ENCODE measurements at regions not wholly inside any gene's neighbourhood (a gene's known extent, or its start where the extent isn't known, plus 50 kb on each side); places are given as distances from the start of the nearest gene placed in this dataset.
"Not testable (repeated sequence)": the region's sequence is repeated elsewhere in the genome, so short reads cannot be mapped to it uniquely, and the experiment has no call there.

- H3K4me3 ChIP-seq (ENCODE audit: low read depth, low read length): no peak overlapping the region
- no peak for TF ChIP-seq CTCF (IDR thresholded peaks at IDR 0.05; ENCODE audit: insufficient read depth, low read depth, low read length)
- no peak for DNase-seq (ENCODE audit: low read depth)
These were observed 333.6 kb upstream of the RUNX1 start for GRCh38 chr21:35382696-35383095.

- TF ChIP-seq CTCF (IDR thresholded peaks at IDR 0.05; ENCODE audit: insufficient read depth, low read depth, low read length): no peak
- H3K4me3 ChIP-seq (ENCODE audit: low read depth, low read length): no peak overlapping the region
- DNase-seq (ENCODE audit: low read depth): no peak
These were observed 332.7 kb upstream of the RUNX1 start for GRCh38 chr21:35381743-35382310.

- not testable (repeated sequence) for H3K4me3 ChIP-seq (ENCODE audit: low read depth, low read length); DNase-seq (ENCODE audit: low read depth)
These were observed 331.2 kb upstream of the RUNX1 start for GRCh38 chr21:35380304-35380703.

- no peak overlapping the region for H3K4me3 ChIP-seq (ENCODE audit: low read depth, low read length)
- no peak for TF ChIP-seq CTCF (IDR thresholded peaks at IDR 0.05; ENCODE audit: insufficient read depth, low read depth, low read length)
- no peak for DNase-seq (ENCODE audit: low read depth)
These were observed 329.8 kb upstream of the RUNX1 start for GRCh38 chr21:35378881-35379280.

- TF ChIP-seq CTCF (IDR thresholded peaks at IDR 0.05; ENCODE audit: insufficient read depth, low read depth, low read length): no peak
- H3K4me3 ChIP-seq (ENCODE audit: low read depth, low read length): no peak overlapping the region
- DNase-seq (ENCODE audit: low read depth): no peak
These were observed 328.5 kb upstream of the RUNX1 start for GRCh38 chr21:35377505-35378090.

- no peak overlapping the region for H3K4me3 ChIP-seq (ENCODE audit: low read depth, low read length)
- no peak for TF ChIP-seq CTCF (IDR thresholded peaks at IDR 0.05; ENCODE audit: insufficient read depth, low read depth, low read length)
- DNase-seq (ENCODE audit: low read depth): no peak
These were observed 327.5 kb upstream of the RUNX1 start for GRCh38 chr21:35376406-35377135.

GRCh38 chr21:35375115-35375514 is 326.0 kb upstream of the RUNX1 start:
- H3K4me3 ChIP-seq (ENCODE audit: low read depth, low read length): no peak overlapping the region
- DNase-seq (ENCODE audit: low read depth): peak; percentile 81
- TF ChIP-seq CTCF (IDR thresholded peaks at IDR 0.05; ENCODE audit: insufficient read depth, low read depth, low read length): no peak

Data from fibroblast of villous mesenchyme (primary cell).